HepG2 (cell line): ENCODE measurements at regions not wholly inside any gene's neighbourhood (a gene's known extent, or its start where the extent isn't known, plus 50 kb on each side); places are given as distances from the start of the nearest gene placed in this dataset.
"Not testable (repeated sequence)": the region's sequence is repeated elsewhere in the genome, so short reads cannot be mapped to it uniquely, and the experiment has no call there.

Experiments
- ATAC-seq: fragments of 200-7000 bp; cut with Tn5 transposase; 3 replicates; pipeline ENCODE4 v1.9.1; 2020; ENCODE audit warnings: mild to moderate bottlenecking, moderate library complexity
- BruUV-seq: library from RNA; stranded (reverse); fragments of 400-500 nt; replicated peaks from 2 replicates; lab custom pipeline; 2021; lab: Mats Ljungman, UMichigan
- CTCF ChIA-PET: fragments of 300-600 bp; formaldehyde crosslinking; extraction: SDS; loops from one replicate; lab custom pipeline; 2021; ENCODE audit warnings: low total read pairs, inconsistent platforms, low intra/inter-chr PET ratio; lab: Yijun Ruan, JAX
- POLR2A ChIA-PET: fragments of 350-600 bp; sonication (Branson Sonifier 250); formaldehyde crosslinking; loops from one replicate; lab custom pipeline; 2020; ENCODE audit warnings: antibody characterized with exemption, inconsistent platforms; lab: Yijun Ruan, JAX
- DNase-seq: peaks from one replicate; pipeline ENCODE4 v3.0.0-alpha.2; 2015; ENCODE audit warnings: low spot score
- FAIRE-seq: peaks from 3 replicates; lab custom pipeline; 2011; peaks lifted over from hg19 to GRCh38; lab: Jason Lieb, UNC
- H2AFZ ChIP-seq: one replicate; pipeline ENCODE4 v1.6.1; 2011; ENCODE audit warnings: low read length, inconsistent platforms
- H3K27ac ChIP-seq: fragments of 300-600 bp; 3 replicates; pipeline ENCODE4 v1.8.0; 2011; ENCODE audit warnings: mixed run types, mild to moderate bottlenecking, mixed read lengths, low read length, inconsistent platforms; ENCODE audit not compliant: insufficient read depth; ENCODE audit errors: extremely low read length
- H3K27me3 ChIP-seq, 2 experiments: fragments of 200-600 bp in 1 of 2; 2 replicates in 1 of 2; 3 replicates in 1 of 2; pipeline versions ENCODE4 v1.6.0 to v1.8.0; 2011; ENCODE audit warnings: low read length in 2 of 2, mild to moderate bottlenecking in 2 of 2, moderate library complexity in 2 of 2, inconsistent platforms in 1 of 2; ENCODE audit not compliant: insufficient read depth in 2 of 2, control insufficient read depth in 1 of 2
- H3K36me3 ChIP-seq, 2 experiments: fragments of 200-600 bp in 1 of 2; replicated peaks in 1 of 2; 2 replicates in 1 of 2; 3 replicates in 1 of 2; pipeline versions ENCODE4 v1.5.1 to v1.8.0; 2011; ENCODE audit warnings: low read length in 2 of 2, inconsistent platforms in 1 of 2; ENCODE audit not compliant: insufficient read depth in 2 of 2, control insufficient read depth in 1 of 2
- H3K4me1 ChIP-seq: 2 replicates; pipeline ENCODE4 v1.5.1; 2012; ENCODE audit warnings: low read length, inconsistent platforms; ENCODE audit not compliant: insufficient read depth
- H3K4me2 ChIP-seq: 2 replicates; pipeline ENCODE4 v1.6.0; 2011; ENCODE audit warnings: low read depth, low read length, inconsistent platforms
- H3K4me3 ChIP-seq, 3 experiments: fragments of 200-600 bp in 1 of 3; sonication (generic), shearing (Covaris generic) in 1 of 3; replicated peaks in 1 of 3; 2 replicates each; pipeline ENCODE4 v1.5.1; 2011 to 2016; ENCODE audit warnings: low read length in 3 of 3, inconsistent platforms in 2 of 3, low read depth in 2 of 3, mild to moderate bottlenecking in 2 of 3, control low read depth in 1 of 3, mixed read lengths in 1 of 3; ENCODE audit not compliant: insufficient read depth in 1 of 3
- H3K79me2 ChIP-seq: one replicate; pipeline ENCODE4 v1.6.1; 2011; ENCODE audit warnings: low read length, inconsistent platforms; ENCODE audit not compliant: insufficient read depth
- H3K9ac ChIP-seq: 2 replicates; pipeline ENCODE4 v1.6.0; 2011; ENCODE audit warnings: mild to moderate bottlenecking, low read depth, low read length, inconsistent platforms; ENCODE audit not compliant: insufficient read depth
- H3K9me3 ChIP-seq: 2 replicates; pipeline ENCODE4 v1.5.1; 2012; ENCODE audit warnings: mild to moderate bottlenecking, low read length
- H4K20me1 ChIP-seq: 2 replicates; pipeline ENCODE4 v1.6.0; 2011; ENCODE audit warnings: inconsistent platforms, mild to moderate bottlenecking, low read length, moderate library complexity; ENCODE audit not compliant: insufficient read depth
- FOXK2 ChIP-seq: fragments of 450-650 bp; IDR thresholded peaks from 2 replicates; pipeline ENCODE4 v1.6.1; 2016
- KDM5A ChIP-seq: fragments of 200-600 bp; sonication (generic); IDR thresholded peaks from 2 replicates; pipeline ENCODE4 v1.7.0; 2018; ENCODE audit warnings: antibody characterized with exemption, mild to moderate bottlenecking, low read length, borderline replicate concordance
- SMYD3 ChIP-seq: sonication (generic); formaldehyde crosslinking; IDR thresholded peaks from 2 replicates; pipeline ENCODE4 v1.8.1; 2023; ENCODE audit warnings: mild to moderate bottlenecking, missing genetic modification reagents
- TCF7 ChIP-seq: sonication (generic); IDR thresholded peaks from 2 replicates; pipeline ENCODE4 v1.6.1; 2016; ENCODE audit warnings: antibody characterized with exemption, low read depth
- ZBTB1 ChIP-seq: sonication (generic); formaldehyde crosslinking; IDR thresholded peaks from 2 replicates; pipeline ENCODE4 v1.4.0; 2020; ENCODE audit warnings: missing genetic modification reagents, borderline replicate concordance
- ZNF160 ChIP-seq: sonication (generic); formaldehyde crosslinking; IDR thresholded peaks from 2 replicates; pipeline ENCODE4 v1.8.0; 2022; ENCODE audit warnings: mild to moderate bottlenecking, inconsistent platforms, missing genetic modification reagents
- WGBS: methylation state at CpG from one replicate; pipeline ENCODE4 v1.1.6; 2017; ENCODE audit warnings: low lambda C conversion rate; 5-methylcytosine and 5-hydroxymethylcytosine counted together
- in situ Hi-C: cut with HindIII; loops from 2 replicates; pipeline ENCODE4 v1.10.0; 2017; ENCODE audit warnings: low pct_unique_long_range_greater_than_20kb; ENCODE audit not compliant: extremely low pct_ligation_motif_present
- intact Hi-C: fragments of 100-400 bp; cut with micrococcal nuclease; formaldehyde crosslinking; loops from one replicate; pipeline ENCODE4 v1.10.0; 2022; ENCODE audit not compliant: unreplicated experiment

DNA sequence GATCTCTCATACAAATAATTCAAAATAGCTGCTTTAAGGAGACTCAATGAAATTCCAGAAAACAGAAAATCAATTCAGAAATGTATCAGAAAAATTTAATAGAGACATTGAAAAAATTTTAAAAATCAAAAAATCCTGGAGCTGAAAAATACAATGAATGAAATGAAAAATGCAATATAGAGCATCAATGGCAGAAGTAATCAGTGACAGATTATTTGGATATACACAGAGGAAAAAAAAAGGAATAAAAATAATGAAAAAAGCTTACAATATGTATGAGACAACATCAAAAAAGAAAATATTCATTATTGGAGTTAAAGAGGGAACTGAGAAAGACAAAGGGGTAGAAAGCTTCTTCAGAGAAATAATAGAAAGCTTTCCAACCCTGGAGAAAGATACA, 122.9 kb upstream of the KLF14 start:
- no peak for FAIRE-seq
- CTCF ChIA-PET, result no interaction called here
- TF ChIP-seq ZBTB1 (no peak), SMYD3 (CRISPR knock-in tag) (no peak), ZNF160 (0 out of 2 replicates have a peak, but pooled peaks have one; percentile 59), TCF7 (no peak), FOXK2 (no peak), KDM5A (no peak)
- TF ChIP-seq, all 625 proteins: peak for 1
- intact Hi-C loops, result no loop called here
- ATAC-seq (no peak), DNase-seq (no peak)
- no TSS peak for BruUV-seq
- no peaks in the 10 kb centered on the region for H3K36me3 ChIP-seq
- no peak overlapping the region for H3K9ac ChIP-seq
- no peaks in the 10 kb centered on the region for H3K4me1 ChIP-seq
- H3K27ac ChIP-seq, result no peak overlapping the region
- no peak overlapping the region for H3K4me2 ChIP-seq
- in situ Hi-C loops, result no loop called here
- POLR2A ChIA-PET, result no interaction called here
- H3K27me3 ChIP-seq, result no peaks in the 10 kb centered on the region
- H4K20me1 ChIP-seq, result no peaks in the 10 kb centered on the region
- H3K79me2 ChIP-seq, result no peaks in the 10 kb centered on the region
- H3K9me3 ChIP-seq, result peaks cover 42% of the 10 kb centered on the region
- H2AFZ ChIP-seq, result no peak overlapping the region
- no peak overlapping the region for H3K4me3 ChIP-seq

DNA sequence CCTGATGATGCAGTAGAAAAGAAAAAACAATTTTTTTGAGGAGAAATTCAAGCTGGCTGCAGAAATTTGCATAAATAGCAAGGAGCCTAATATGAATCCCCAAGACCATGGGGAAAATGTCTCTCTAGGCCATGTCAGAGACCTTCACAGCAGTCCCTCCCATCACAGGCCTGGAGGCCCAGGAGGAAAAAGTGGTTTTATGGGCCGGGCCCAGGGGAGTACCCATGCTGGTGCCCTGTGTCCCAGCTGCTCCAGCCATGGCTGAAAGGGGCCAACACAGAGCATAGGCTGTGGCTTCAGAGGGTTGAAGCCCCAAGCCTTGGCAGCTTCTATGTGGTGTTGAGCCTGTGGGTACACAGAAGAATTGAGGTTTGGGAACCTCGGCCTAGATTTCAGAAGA, 126.8 kb upstream of the KLF14 start:
- H3K36me3 ChIP-seq, FAIRE-seq, BruUV-seq, POLR2A ChIA-PET, H3K4me2 ChIP-seq, H4K20me1 ChIP-seq, CTCF ChIA-PET, H3K27ac ChIP-seq, DNase-seq, intact Hi-C loops, H3K9ac ChIP-seq, in situ Hi-C loops, ATAC-seq, H3K4me1 ChIP-seq, H3K4me3 ChIP-seq, H3K27me3 ChIP-seq, H2AFZ ChIP-seq, H3K79me2 ChIP-seq: not testable (repeated sequence)
- peaks cover 47% of the 10 kb centered on the region for H3K9me3 ChIP-seq
- WGBS, result 97% methylated on average over 2 of the region's 2 CpGs
